GM20431 (cell line): ENCODE measurements at regions not wholly inside any gene's neighbourhood (a gene's known extent, or its start where the extent isn't known, plus 50 kb on each side); places are given as distances from the start of the nearest gene placed in this dataset.

Source experiments
- in situ Hi-C: fragments of 300-500 bp; cut with MseI, MboI; formaldehyde crosslinking; loops from one replicate; pipeline ENCODE4 v1.15.0; 2020; ENCODE audit warnings: low sequenced_read_pairs; ENCODE audit not compliant: unreplicated experiment

GRCh38 chr18:60149316-60149715, 223.3 kb downstream of the MC4R start:
- in situ Hi-C loops: no loop called here

GRCh38 chr18:60147323-60147722, 225.3 kb downstream of the MC4R start:
- in situ Hi-C loops: no loop called here

GRCh38 chr18:60146220-60146960, 226.2 kb downstream of the MC4R start:
- in situ Hi-C loops: no loop called here

- in situ Hi-C loops: no loop called here
These were observed 226.8 kb downstream of the MC4R start for GRCh38 chr18:60145776-60146175.

GRCh38 chr18:60134806-60135205, 235.0 kb downstream of the PMAIP1 start:
- in situ Hi-C loops: no loop called here

- in situ Hi-C loops: no loop called here
These were observed 230.5 kb downstream of the PMAIP1 start for GRCh38 chr18:60130284-60130683.

- in situ Hi-C loops: no loop called here
These were observed 223.2 kb downstream of the PMAIP1 start for GRCh38 chr18:60123031-60123430.

GRCh38 chr18:60122339-60122738, 222.5 kb downstream of the PMAIP1 start:
- in situ Hi-C loops: no loop called here

GRCh38 chr18:60120231-60120750, 220.5 kb downstream of the PMAIP1 start:
- in situ Hi-C loops: no loop called here

GRCh38 chr18:60117321-60117720, 217.5 kb downstream of the PMAIP1 start:
- in situ Hi-C loops: no loop called here

- in situ Hi-C loops: no loop called here
These were observed 213.6 kb downstream of the PMAIP1 start for GRCh38 chr18:60113396-60113795.

- in situ Hi-C loops: no loop called here
These were observed 212.6 kb downstream of the PMAIP1 start for GRCh38 chr18:60112369-60112768.

GRCh38 chr18:60111525-60111924, 211.7 kb downstream of the PMAIP1 start:
- in situ Hi-C loops: no loop called here

GRCh38 chr18:60110836-60111235, 211.0 kb downstream of the PMAIP1 start:
- in situ Hi-C loops: no loop called here

- in situ Hi-C loops: no loop called here
These were observed 201.0 kb downstream of the PMAIP1 start for GRCh38 chr18:60100778-60101177.

- in situ Hi-C loops: no loop called here
These were observed 199.9 kb downstream of the PMAIP1 start for GRCh38 chr18:60099709-60100108.

- in situ Hi-C loops: no loop called here
These were observed 196.6 kb downstream of the PMAIP1 start for GRCh38 chr18:60096428-60096827.

GRCh38 chr18:60092073-60092472, 192.3 kb downstream of the PMAIP1 start:
- in situ Hi-C loops: no loop called here

- in situ Hi-C loops: no loop called here
These were observed 190.4 kb downstream of the PMAIP1 start for GRCh38 chr18:60090170-60090569.

GRCh38 chr18:60082790-60083189, 183.0 kb downstream of the PMAIP1 start:
- in situ Hi-C loops: no loop called here

GRCh38 chr18:60082282-60082681, 182.5 kb downstream of the PMAIP1 start:
- in situ Hi-C loops: no loop called here

- in situ Hi-C loops: no loop called here
These were observed 175.7 kb downstream of the PMAIP1 start for GRCh38 chr18:60075477-60075876.
